OCI-LY1 (cell line): ENCODE measurements at regions not wholly inside any gene's neighbourhood (a gene's known extent, or its start where the extent isn't known, plus 50 kb on each side); places are given as distances from the start of the nearest gene placed in this dataset.

Experiments
- H2AFZ ChIP-seq: fragments of 200-600 bp; sonication (generic), shearing (Covaris generic); 2 replicates; pipeline ENCODE4 v1.6.0; 2014; ENCODE audit warnings: antibody characterized with exemption, mild to moderate bottlenecking, low read length
- H3F3A ChIP-seq: fragments of 200-600 bp; sonication (generic), shearing (Covaris generic); 2 replicates; pipeline ENCODE4 v1.6.0; 2014; ENCODE audit warnings: mild to moderate bottlenecking, antibody characterized with exemption, low read length, moderate library complexity; ENCODE audit not compliant: insufficient read depth
- H3K27ac ChIP-seq: fragments of 200-600 bp; sonication (generic); 2 replicates; pipeline ENCODE4 v1.5.1; 2014; ENCODE audit warnings: low read length, mixed run types, mild to moderate bottlenecking, low read depth; ENCODE audit not compliant: poor library complexity, severe bottlenecking
- H3K27me3 ChIP-seq: fragments of 200-600 bp; sonication (generic); 2 replicates; pipeline ENCODE4 v1.6.0; 2014; ENCODE audit warnings: antibody characterized with exemption, mild to moderate bottlenecking, low read length, moderate library complexity; ENCODE audit not compliant: insufficient read depth
- H3K36me3 ChIP-seq: fragments of 200-600 bp; sonication (generic); 2 replicates; pipeline ENCODE4 v1.6.1; 2014; ENCODE audit warnings: mild to moderate bottlenecking, antibody characterized with exemption, low read length, moderate library complexity, mixed read lengths; ENCODE audit not compliant: insufficient read depth
- H3K4me1 ChIP-seq: fragments of 200-600 bp; sonication (generic); 2 replicates; pipeline ENCODE4 v1.5.1; 2014; ENCODE audit warnings: mild to moderate bottlenecking, low read length, moderate library complexity; ENCODE audit not compliant: insufficient read depth, severe bottlenecking
- H3K4me2 ChIP-seq: fragments of 200-600 bp; sonication (generic), shearing (Covaris generic); 2 replicates; pipeline ENCODE4 v1.6.1; 2014; ENCODE audit warnings: low read length
- H3K4me3 ChIP-seq: fragments of 200-600 bp; sonication (generic); 2 replicates; pipeline ENCODE4 v1.5.1; 2014; ENCODE audit warnings: low read length, low read depth, mild to moderate bottlenecking, mixed read lengths; ENCODE audit not compliant: poor library complexity, severe bottlenecking
- H3K79me2 ChIP-seq: fragments of 200-600 bp; shearing (Covaris generic); 2 replicates; pipeline ENCODE4 v1.6.1; 2016; ENCODE audit warnings: mixed run types, low read length, mixed read lengths; ENCODE audit not compliant: insufficient read depth
- H3K9ac ChIP-seq: fragments of 200-600 bp; sonication (generic), shearing (Covaris generic); 2 replicates; pipeline ENCODE4 v1.6.1; 2014; ENCODE audit warnings: mild to moderate bottlenecking, low read length, mixed read lengths
- H3K9me2 ChIP-seq: fragments of 200-600 bp; sonication (generic), shearing (Covaris generic); 2 replicates; pipeline ENCODE4 v1.6.1; 2014; ENCODE audit warnings: low read depth, mild to moderate bottlenecking, low read length, mixed read lengths
- H3K9me3 ChIP-seq: fragments of 200-600 bp; shearing (Covaris generic); 2 replicates; pipeline ENCODE4 v1.6.1; 2014; ENCODE audit warnings: low read length, mixed read lengths
- H4K20me1 ChIP-seq: fragments of 200-600 bp; sonication (generic), shearing (Covaris generic); 2 replicates; pipeline ENCODE4 v1.6.0; 2016; ENCODE audit warnings: mild to moderate bottlenecking, low read length; ENCODE audit not compliant: insufficient read depth
- CTCF ChIP-seq: fragments of 200-600 bp; sonication (generic), shearing (Covaris generic); IDR thresholded peaks from 2 replicates; pipeline ENCODE4 v1.5.1; 2017; ENCODE audit warnings: mild to moderate bottlenecking, antibody characterized with exemption, low read length, moderate library complexity, mixed read lengths
- EZH2 ChIP-seq: fragments of 200-600 bp; sonication (generic), shearing (Covaris generic); IDR thresholded peaks from 2 replicates; pipeline ENCODE4 v1.8.0; 2017; ENCODE audit warnings: borderline replicate concordance, mixed run types, mild to moderate bottlenecking, antibody characterized with exemption, low read length, moderate library complexity, mixed read lengths

- TF ChIP-seq EZH2, result no peak
- TF ChIP-seq CTCF, result no peak
- Histone ChIP-seq H3K4me2 (no peak overlapping the region), H2AFZ (no peak overlapping the region), H3K27ac (no peak overlapping the region), H3K4me1 (no peaks in the 10 kb centered on the region), H3K9me3 (no peaks in the 10 kb centered on the region), H3K27me3 (peaks cover 4% of the 10 kb centered on the region; the same call in 1 of the 2 replicates), H3K4me3 (no peak overlapping the region), H3K9me2 (no peaks in the 10 kb centered on the region), H3F3A (no peaks in the 10 kb centered on the region), H3K36me3 (no peaks in the 10 kb centered on the region), H3K79me2 (no peaks in the 10 kb centered on the region), H3K9ac (no peak overlapping the region), H4K20me1 (no peaks in the 10 kb centered on the region)
Observed at GRCh38 chr18:35918564-35918963, 53.9 kb upstream of the RMP24 start.

- H3K9me3 ChIP-seq, result no peaks in the 10 kb centered on the region
- no peak overlapping the region for H3K4me2 ChIP-seq
- no peak overlapping the region for H3K4me3 ChIP-seq
- H3K79me2 ChIP-seq, result no peaks in the 10 kb centered on the region
- TF ChIP-seq CTCF (no peak), EZH2 (no peak)
- H3K9me2 ChIP-seq, result no peaks in the 10 kb centered on the region
- no peaks in the 10 kb centered on the region for H3K4me1 ChIP-seq
- H3F3A ChIP-seq, result no peaks in the 10 kb centered on the region
- peaks cover 4% of the 10 kb centered on the region; the same call in 1 of the 2 replicates for H3K27me3 ChIP-seq
- H3K36me3 ChIP-seq, result no peaks in the 10 kb centered on the region
- no peak overlapping the region for H3K27ac ChIP-seq
- no peak overlapping the region for H3K9ac ChIP-seq
- no peak overlapping the region for H2AFZ ChIP-seq
- H4K20me1 ChIP-seq, result no peaks in the 10 kb centered on the region
Observed at GRCh38 chr18:35919179-35919578, 53.3 kb upstream of the RMP24 start.

GRCh38 chr18:35920623-35921022 is 51.9 kb upstream of the RMP24 start:
- Histone ChIP-seq H3K79me2 (no peaks in the 10 kb centered on the region), H3K9me2 (no peaks in the 10 kb centered on the region), H3K27me3 (peaks cover 2% of the 10 kb centered on the region; the same call in 1 of the 2 replicates), H3K4me1 (no peaks in the 10 kb centered on the region), H4K20me1 (no peaks in the 10 kb centered on the region), H2AFZ (no peak overlapping the region), H3K4me3 (no peak overlapping the region), H3K9ac (no peak overlapping the region), H3K9me3 (no peaks in the 10 kb centered on the region), H3K4me2 (no peak overlapping the region), H3K36me3 (no peaks in the 10 kb centered on the region), H3K27ac (no peak overlapping the region), H3F3A (no peaks in the 10 kb centered on the region)
- TF ChIP-seq EZH2 (no peak), CTCF (no peak)
